Thyroid gland (tissue), 4 donors: ENCODE measurements at regions not wholly inside any gene's neighbourhood (a gene's known extent, or its start where the extent isn't known, plus 50 kb on each side); places are given as distances from the start of the nearest gene placed in this dataset.

Source experiments
- DNase-seq, 2 donors: peaks; one replicate each; pipeline ENCODE4 v3.0.0-alpha.2; 2019
- H3K27ac ChIP-seq, 3 donors: fragments of 200-600 bp; sonication (generic); 1 replicate in 2 of 3; 2 replicates in 1 of 3; pipeline ENCODE4 v1.5.1; 2016 to 2019; ENCODE audit warnings: mild to moderate bottlenecking in 1 of 3, moderate library complexity in 1 of 3
- H3K27me3 ChIP-seq: fragments of 200-600 bp; sonication (generic); one replicate; pipeline ENCODE4 v1.5.1; 2019
- H3K36me3 ChIP-seq, 2 donors: fragments of 200-600 bp; sonication (generic); one replicate each; pipeline ENCODE4 v1.5.1; 2016 to 2019
- H3K4me1 ChIP-seq, 2 donors: fragments of 200-600 bp; sonication (generic); one replicate each; pipeline ENCODE4 v1.5.1; 2017 to 2019
- H3K4me3 ChIP-seq, 3 donors: fragments of 200-600 bp; sonication (generic); replicated peaks in 1 of 3; 1 replicate in 2 of 3; 2 replicates in 1 of 3; pipeline ENCODE4 v1.5.1; 2016; ENCODE audit warnings: mild to moderate bottlenecking in 1 of 3
- H3K9me3 ChIP-seq: fragments of 200-600 bp; sonication (generic); one replicate; pipeline ENCODE4 v1.5.1; 2017
- POLR2A ChIP-seq, 2 donors: fragments of 450-650 bp; IDR thresholded peaks; one replicate each; pipeline ENCODE4 v1.6.1; 2017; ENCODE audit warnings: antibody characterized with exemption in 2 of 2, mild to moderate bottlenecking in 2 of 2, moderate library complexity in 1 of 2
- WGBS, 2 donors: methylation state at CpG; one replicate each; pipeline ENCODE4 v1.1.5; 2017; 5-methylcytosine and 5-hydroxymethylcytosine counted together
- intact Hi-C: fragments of 100-400 bp; cut with DNase I; formaldehyde crosslinking; loops from one replicate; pipeline ENCODE4 v1.15.1; 2023
- TF ChIP-seq, protein P1 (sequence below), 6 experiments: fragments of 200-600 bp in 3 of 6; fragments of 450-650 bp in 3 of 6; sonication (generic) in 3 of 6; IDR thresholded peaks; one replicate each; pipeline ENCODE4 v1.5.1; 2016 to 2019; ENCODE audit warnings: antibody characterized with exemption in 6 of 6, mild to moderate bottlenecking in 2 of 6, inconsistent platforms in 1 of 6, moderate library complexity in 1 of 6

DNA sequence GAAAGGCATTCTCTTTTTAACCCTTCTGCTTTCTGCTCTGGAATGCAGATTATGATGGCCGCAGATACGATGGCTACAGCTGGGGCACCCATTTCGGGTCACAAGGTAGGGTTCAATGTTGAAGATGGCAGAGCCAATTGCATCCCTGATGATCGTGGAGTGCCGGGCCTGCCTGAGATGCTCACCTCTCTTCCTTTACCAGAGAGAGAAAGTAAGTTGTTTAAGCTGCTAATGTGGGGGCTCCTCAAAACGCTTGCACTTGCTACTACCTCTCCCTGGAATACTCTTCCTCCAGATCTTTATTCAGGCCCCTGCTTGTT is 50.8 kb upstream of the PRDM11 start:
- Histone ChIP-seq H3K4me3 (no peak overlapping the region), H3K9me3 (no peaks in the 10 kb centered on the region), H3K36me3 (no peaks in the 10 kb centered on the region), H3K27ac (no peak overlapping the region), H3K27me3 (no peaks in the 10 kb centered on the region), H3K4me1 (peaks cover 7 to 13% of the 10 kb centered on the region in 2 donors)
- no peak for TF ChIP-seq POLR2A (IDR thresholded peaks at IDR 0.05)
- TF ChIP-seq, protein P1, sequence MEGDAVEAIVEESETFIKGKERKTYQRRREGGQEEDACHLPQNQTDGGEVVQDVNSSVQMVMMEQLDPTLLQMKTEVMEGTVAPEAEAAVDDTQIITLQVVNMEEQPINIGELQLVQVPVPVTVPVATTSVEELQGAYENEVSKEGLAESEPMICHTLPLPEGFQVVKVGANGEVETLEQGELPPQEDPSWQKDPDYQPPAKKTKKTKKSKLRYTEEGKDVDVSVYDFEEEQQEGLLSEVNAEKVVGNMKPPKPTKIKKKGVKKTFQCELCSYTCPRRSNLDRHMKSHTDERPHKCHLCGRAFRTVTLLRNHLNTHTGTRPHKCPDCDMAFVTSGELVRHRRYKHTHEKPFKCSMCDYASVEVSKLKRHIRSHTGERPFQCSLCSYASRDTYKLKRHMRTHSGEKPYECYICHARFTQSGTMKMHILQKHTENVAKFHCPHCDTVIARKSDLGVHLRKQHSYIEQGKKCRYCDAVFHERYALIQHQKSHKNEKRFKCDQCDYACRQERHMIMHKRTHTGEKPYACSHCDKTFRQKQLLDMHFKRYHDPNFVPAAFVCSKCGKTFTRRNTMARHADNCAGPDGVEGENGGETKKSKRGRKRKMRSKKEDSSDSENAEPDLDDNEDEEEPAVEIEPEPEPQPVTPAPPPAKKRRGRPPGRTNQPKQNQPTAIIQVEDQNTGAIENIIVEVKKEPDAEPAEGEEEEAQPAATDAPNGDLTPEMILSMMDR (IDR thresholded peaks at IDR 0.05) = no peak
- intact Hi-C loops = loop anchor here (10.0 kb wide), 1 partner anchor 51 kb away; no protein-coding TSS in a partner anchor
- WGBS, 2 donors = 71 to 84% methylated on average over 6 of the region's 6 CpGs
- no peak for DNase-seq

DNA sequence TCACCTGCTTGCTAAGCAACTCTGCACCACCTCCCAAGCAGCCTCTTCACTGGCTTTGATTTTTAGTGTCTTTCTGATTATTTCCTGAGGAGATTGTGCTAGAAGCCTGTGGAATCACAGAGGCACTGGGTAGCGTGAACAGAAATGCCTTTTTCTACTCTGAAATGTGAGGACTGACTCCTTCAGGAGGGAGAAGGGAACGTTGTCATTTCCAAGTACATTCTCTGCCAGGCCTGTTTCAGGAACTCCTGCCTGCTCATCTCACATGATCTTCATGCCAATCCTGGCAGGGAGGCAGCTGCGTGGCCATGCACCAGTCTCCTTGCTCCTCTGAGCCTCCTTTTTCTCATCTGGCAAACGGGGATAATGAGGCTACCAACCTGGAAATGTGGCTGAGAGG is 49.8 kb upstream of the PRDM11 start:
- TF ChIP-seq, protein P1 (IDR thresholded peaks at IDR 0.05) = no peak
- TF ChIP-seq POLR2A (IDR thresholded peaks at IDR 0.05) = no peak
- no peaks in the 10 kb centered on the region for H3K27me3 ChIP-seq
- intact Hi-C loops = loop anchor here (10.0 kb wide), 1 partner anchor 52 kb away; no protein-coding TSS in a partner anchor
- no peak overlapping the region for H3K27ac ChIP-seq
- WGBS, 2 donors = 56 to 65% methylated on average over 4 of the region's 4 CpGs
- H3K4me1 ChIP-seq = peaks cover 6 to 9% of the 10 kb centered on the region in 2 donors
- DNase-seq = no peak
- no peaks in the 10 kb centered on the region for H3K36me3 ChIP-seq
- no peaks in the 10 kb centered on the region for H3K9me3 ChIP-seq
- no peak overlapping the region for H3K4me3 ChIP-seq
